ENCODE measurements at regions not wholly inside any gene's neighbourhood (a gene's known extent, or its start where the extent isn't known, plus 50 kb on each side); places are given as distances from the start of the nearest gene placed in this dataset.

DNA sequence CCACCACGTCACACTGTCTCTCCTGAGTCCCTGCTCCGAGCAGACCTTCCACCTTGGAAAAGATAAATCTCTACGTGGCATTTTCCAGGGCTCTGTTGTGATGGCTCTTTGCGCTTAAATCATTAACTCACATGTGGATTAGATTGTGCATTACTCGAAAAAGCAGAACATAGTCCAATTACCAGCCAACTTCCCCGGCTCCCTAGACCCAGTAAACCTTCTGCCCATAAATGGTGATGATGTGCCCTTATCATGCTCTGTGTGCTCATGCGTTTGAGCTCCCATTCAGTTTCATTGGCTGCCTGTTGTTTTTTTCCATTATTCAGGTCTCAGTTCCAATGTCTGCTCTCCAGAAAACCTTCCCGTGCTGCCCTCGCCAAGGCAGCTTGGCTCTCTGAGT lies 471.2 kb downstream of the GLRX3 start:
- TF ChIP-seq, protein P1, sequence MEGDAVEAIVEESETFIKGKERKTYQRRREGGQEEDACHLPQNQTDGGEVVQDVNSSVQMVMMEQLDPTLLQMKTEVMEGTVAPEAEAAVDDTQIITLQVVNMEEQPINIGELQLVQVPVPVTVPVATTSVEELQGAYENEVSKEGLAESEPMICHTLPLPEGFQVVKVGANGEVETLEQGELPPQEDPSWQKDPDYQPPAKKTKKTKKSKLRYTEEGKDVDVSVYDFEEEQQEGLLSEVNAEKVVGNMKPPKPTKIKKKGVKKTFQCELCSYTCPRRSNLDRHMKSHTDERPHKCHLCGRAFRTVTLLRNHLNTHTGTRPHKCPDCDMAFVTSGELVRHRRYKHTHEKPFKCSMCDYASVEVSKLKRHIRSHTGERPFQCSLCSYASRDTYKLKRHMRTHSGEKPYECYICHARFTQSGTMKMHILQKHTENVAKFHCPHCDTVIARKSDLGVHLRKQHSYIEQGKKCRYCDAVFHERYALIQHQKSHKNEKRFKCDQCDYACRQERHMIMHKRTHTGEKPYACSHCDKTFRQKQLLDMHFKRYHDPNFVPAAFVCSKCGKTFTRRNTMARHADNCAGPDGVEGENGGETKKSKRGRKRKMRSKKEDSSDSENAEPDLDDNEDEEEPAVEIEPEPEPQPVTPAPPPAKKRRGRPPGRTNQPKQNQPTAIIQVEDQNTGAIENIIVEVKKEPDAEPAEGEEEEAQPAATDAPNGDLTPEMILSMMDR (IDR thresholded peaks at IDR 0.05): no peak
- TF ChIP-seq SIN3A (IDR thresholded peaks at IDR 0.05; ENCODE audit: borderline replicate concordance, insufficient read depth, low read depth, low read length): no peak
